ENCODE measurements at regions not wholly inside any gene's neighbourhood (a gene's known extent, or its start where the extent isn't known, plus 50 kb on each side); places are given as distances from the start of the nearest gene placed in this dataset.

DNA sequence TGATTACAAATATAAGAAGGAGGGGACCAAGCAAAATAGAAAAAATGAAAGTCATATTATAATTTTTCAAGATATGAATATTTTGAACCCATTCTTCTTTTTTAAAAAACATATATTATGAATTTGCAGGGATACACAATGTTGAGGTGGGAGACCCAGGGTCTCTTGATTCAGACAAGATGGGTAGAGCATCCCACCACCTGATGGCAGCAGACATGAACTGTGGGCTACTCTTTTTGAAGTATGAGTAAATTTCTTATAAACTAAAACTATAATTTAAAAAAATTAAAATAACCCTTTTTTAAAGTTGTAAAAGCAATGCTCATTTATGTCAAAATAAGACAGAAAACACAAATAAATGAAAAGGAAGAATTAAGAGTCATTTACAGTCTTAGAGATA is 202.7 kb upstream of the PRICKLE1 start:
- Histone ChIP-seq H3K4me3 (ENCODE audit: low read length, poor library complexity, severe bottlenecking) (no peak overlapping the region), H3K36me3 (ENCODE audit: insufficient read depth, low read length) (no peaks in the 10 kb centered on the region)

DNA sequence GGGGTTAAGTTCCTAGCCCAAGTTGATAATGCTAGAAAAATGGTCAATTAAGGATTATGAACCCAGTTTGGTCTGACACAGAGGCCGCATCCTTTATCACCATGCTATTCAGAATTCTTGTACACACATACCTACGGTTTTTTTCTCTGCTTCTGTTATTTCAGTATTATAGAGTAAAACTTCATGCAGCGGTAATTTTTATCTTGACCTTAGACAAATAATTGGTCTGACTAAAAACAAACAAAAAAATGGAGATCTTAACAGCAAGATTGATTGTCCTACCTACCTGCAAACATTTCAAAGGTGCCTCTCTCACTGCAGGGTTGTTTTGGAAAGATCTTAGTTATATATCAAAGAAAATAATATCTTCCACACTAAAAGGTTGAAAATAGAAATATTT is 201.9 kb upstream of the PRICKLE1 start:
- no peaks in the 10 kb centered on the region for H3K79me2 ChIP-seq (ENCODE audit: insufficient read depth, low read length)
- no peaks in the 10 kb centered on the region for H3F3A ChIP-seq (ENCODE audit: low read depth)
- H4K20me1 ChIP-seq (ENCODE audit: insufficient read depth, low read length, poor library complexity, severe bottlenecking), result no peaks in the 10 kb centered on the region
- H3K27me3 ChIP-seq (ENCODE audit: insufficient read depth, low read length, poor library complexity, severe bottlenecking), result no peaks in the 10 kb centered on the region
- no peak overlapping the region for H3K9ac ChIP-seq (ENCODE audit: low read depth, low read length, poor library complexity, severe bottlenecking)
- no peaks in the 10 kb centered on the region for H3K36me3 ChIP-seq (ENCODE audit: insufficient read depth, low read length)
- no peak overlapping the region for H2AFZ ChIP-seq (ENCODE audit: low read length)
- TF ChIP-seq CTCF (conservative IDR thresholded peaks at IDR 0.05; ENCODE audit: low read length), result no peak
- TF ChIP-seq EZH2phosphoT487 (IDR thresholded peaks at IDR 0.05; ENCODE audit: borderline replicate concordance), result no peak
- H3K4me1 ChIP-seq (ENCODE audit: insufficient read depth, low read length, poor library complexity, severe bottlenecking), result peaks cover 28% of the 10 kb centered on the region
- no peaks in the 10 kb centered on the region for H3K9me3 ChIP-seq (ENCODE audit: insufficient read depth, low read depth, low read length)
- no peaks in the 10 kb centered on the region for H3K9me2 ChIP-seq (replicated peaks; ENCODE audit: low read depth, low read length)
- H3K4me3 ChIP-seq (ENCODE audit: low read length, poor library complexity, severe bottlenecking), result no peak overlapping the region
- peak overlapping the region; percentile 49 for H3K4me2 ChIP-seq (ENCODE audit: low read depth, low read length, poor library complexity, severe bottlenecking)

More for the DNA sequence above, 202.7 kb upstream of the PRICKLE1 start:
- Histone ChIP-seq H3K27me3 (ENCODE audit: insufficient read depth, low read length, poor library complexity, severe bottlenecking) (no peaks in the 10 kb centered on the region), H3F3A (ENCODE audit: low read depth) (no peaks in the 10 kb centered on the region), H3K79me2 (ENCODE audit: insufficient read depth, low read length) (no peaks in the 10 kb centered on the region), H3K4me1 (ENCODE audit: insufficient read depth, low read length, poor library complexity, severe bottlenecking) (peaks cover 28% of the 10 kb centered on the region), H3K9me3 (ENCODE audit: insufficient read depth, low read depth, low read length) (no peaks in the 10 kb centered on the region), H3K9me2 (replicated peaks; ENCODE audit: low read depth, low read length) (no peaks in the 10 kb centered on the region), H2AFZ (ENCODE audit: low read length) (no peak overlapping the region), H4K20me1 (ENCODE audit: insufficient read depth, low read length, poor library complexity, severe bottlenecking) (no peaks in the 10 kb centered on the region), H3K4me2 (ENCODE audit: low read depth, low read length, poor library complexity, severe bottlenecking) (no peak overlapping the region), H3K9ac (ENCODE audit: low read depth, low read length, poor library complexity, severe bottlenecking) (no peak overlapping the region)
- TF ChIP-seq CTCF (conservative IDR thresholded peaks at IDR 0.05; ENCODE audit: low read length), result peak; percentile 28
- TF ChIP-seq EZH2phosphoT487 (IDR thresholded peaks at IDR 0.05; ENCODE audit: borderline replicate concordance), result no peak

DNA sequence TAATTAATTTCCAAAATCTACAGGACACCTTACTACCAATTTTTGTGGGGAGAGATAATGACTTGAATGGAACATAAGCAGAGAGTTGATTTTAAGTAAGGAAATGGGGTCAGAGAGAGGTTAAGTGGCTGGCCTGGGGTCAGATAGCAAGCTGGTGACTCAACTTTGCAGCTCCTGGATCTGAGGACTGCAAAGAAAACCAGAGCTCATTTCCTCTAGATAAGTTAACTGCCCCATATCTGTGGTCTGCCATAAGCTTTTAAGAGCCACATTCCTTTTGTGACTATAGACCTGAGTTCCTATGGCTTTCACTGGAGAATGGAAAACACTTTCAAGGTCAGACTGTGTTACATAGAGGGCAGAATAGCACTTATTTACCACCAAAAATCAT is 201.2 kb upstream of the PRICKLE1 start:
- no peaks in the 10 kb centered on the region for H3F3A ChIP-seq (ENCODE audit: low read depth)
- H3K79me2 ChIP-seq (ENCODE audit: insufficient read depth, low read length), result no peaks in the 10 kb centered on the region
- TF ChIP-seq EZH2phosphoT487 (IDR thresholded peaks at IDR 0.05; ENCODE audit: borderline replicate concordance) (no peak), CTCF (conservative IDR thresholded peaks at IDR 0.05; ENCODE audit: low read length) (no peak)
- peak overlapping the region; percentile 49 for H3K4me2 ChIP-seq (ENCODE audit: low read depth, low read length, poor library complexity, severe bottlenecking)
- no peak overlapping the region for H3K9ac ChIP-seq (ENCODE audit: low read depth, low read length, poor library complexity, severe bottlenecking)
- H2AFZ ChIP-seq (ENCODE audit: low read length), result no peak overlapping the region
- H3K36me3 ChIP-seq (ENCODE audit: insufficient read depth, low read length), result no peaks in the 10 kb centered on the region
- no peaks in the 10 kb centered on the region for H3K9me2 ChIP-seq (replicated peaks; ENCODE audit: low read depth, low read length)
- no peaks in the 10 kb centered on the region for H3K27me3 ChIP-seq (ENCODE audit: insufficient read depth, low read length, poor library complexity, severe bottlenecking)
- H3K4me1 ChIP-seq (ENCODE audit: insufficient read depth, low read length, poor library complexity, severe bottlenecking), result peaks cover 28% of the 10 kb centered on the region
- no peaks in the 10 kb centered on the region for H3K9me3 ChIP-seq (ENCODE audit: insufficient read depth, low read depth, low read length)
- no peaks in the 10 kb centered on the region for H4K20me1 ChIP-seq (ENCODE audit: insufficient read depth, low read length, poor library complexity, severe bottlenecking)
- H3K4me3 ChIP-seq (ENCODE audit: low read length, poor library complexity, severe bottlenecking), result no peak overlapping the region
